Right atrium auricular region (tissue), 2 donors: ENCODE measurements at regions not wholly inside any gene's neighbourhood (a gene's known extent, or its start where the extent isn't known, plus 50 kb on each side); places are given as distances from the start of the nearest gene placed in this dataset.

ENCODE experiments used
- DNase-seq: peaks from one replicate; pipeline ENCODE4 v3.0.0-alpha.2; 2019; ENCODE audit warnings: low spot score
- H3K27ac ChIP-seq, 2 donors: fragments of 200-600 bp; sonication (generic); 1 replicate in 1 of 2; 2 replicates in 1 of 2; pipeline ENCODE4 v1.5.1; 2016 to 2019
- H3K27me3 ChIP-seq, 2 donors: fragments of 200-600 bp; sonication (generic); one replicate each; pipeline versions ENCODE4 v1.5.1 to v1.6.0; 2017 to 2019
- H3K36me3 ChIP-seq: fragments of 200-600 bp; sonication (generic); one replicate; pipeline ENCODE4 v1.5.1; 2016
- H3K4me1 ChIP-seq, 2 donors: fragments of 200-600 bp; sonication (generic); one replicate each; pipeline versions ENCODE4 v1.5.1 to v1.6.0; 2017 to 2019
- H3K4me3 ChIP-seq, 2 donors: fragments of 200-600 bp; sonication (generic); 1 replicate in 1 of 2; 2 replicates in 1 of 2; pipeline ENCODE4 v1.5.1; 2017 to 2019; ENCODE audit warnings: mild to moderate bottlenecking in 1 of 2, moderate library complexity in 1 of 2
- H3K9me3 ChIP-seq, 2 donors: fragments of 200-600 bp; sonication (generic); one replicate each; pipeline ENCODE4 v1.5.1; 2019
- TF ChIP-seq, protein P1 (sequence below), 2 donors: fragments of 200-600 bp; sonication (generic); IDR thresholded peaks; one replicate each; pipeline ENCODE4 v1.5.1; 2019; ENCODE audit warnings: antibody characterized with exemption in 2 of 2

DNA sequence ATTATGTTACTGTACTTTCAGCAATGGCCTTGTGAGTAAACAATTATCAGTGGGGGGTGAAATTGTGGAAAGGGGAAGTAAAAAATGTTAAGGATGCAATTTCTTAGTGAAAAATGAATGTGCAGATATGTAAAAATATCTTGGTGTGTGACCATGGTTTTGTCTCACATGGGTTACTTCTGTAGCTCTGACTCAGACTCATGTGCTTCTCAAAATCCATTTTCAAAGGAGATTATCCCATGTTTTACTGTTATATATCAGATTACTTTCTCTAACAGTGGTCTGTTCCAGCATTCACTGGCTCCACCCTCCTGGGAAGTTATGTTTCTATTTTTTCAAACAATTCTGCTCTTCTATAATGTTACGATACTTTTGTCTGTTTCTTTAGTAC lies 298.2 kb upstream of the COL3A1 start:
- no peaks in the 10 kb centered on the region for H3K27me3 ChIP-seq
- TF ChIP-seq, protein P1, sequence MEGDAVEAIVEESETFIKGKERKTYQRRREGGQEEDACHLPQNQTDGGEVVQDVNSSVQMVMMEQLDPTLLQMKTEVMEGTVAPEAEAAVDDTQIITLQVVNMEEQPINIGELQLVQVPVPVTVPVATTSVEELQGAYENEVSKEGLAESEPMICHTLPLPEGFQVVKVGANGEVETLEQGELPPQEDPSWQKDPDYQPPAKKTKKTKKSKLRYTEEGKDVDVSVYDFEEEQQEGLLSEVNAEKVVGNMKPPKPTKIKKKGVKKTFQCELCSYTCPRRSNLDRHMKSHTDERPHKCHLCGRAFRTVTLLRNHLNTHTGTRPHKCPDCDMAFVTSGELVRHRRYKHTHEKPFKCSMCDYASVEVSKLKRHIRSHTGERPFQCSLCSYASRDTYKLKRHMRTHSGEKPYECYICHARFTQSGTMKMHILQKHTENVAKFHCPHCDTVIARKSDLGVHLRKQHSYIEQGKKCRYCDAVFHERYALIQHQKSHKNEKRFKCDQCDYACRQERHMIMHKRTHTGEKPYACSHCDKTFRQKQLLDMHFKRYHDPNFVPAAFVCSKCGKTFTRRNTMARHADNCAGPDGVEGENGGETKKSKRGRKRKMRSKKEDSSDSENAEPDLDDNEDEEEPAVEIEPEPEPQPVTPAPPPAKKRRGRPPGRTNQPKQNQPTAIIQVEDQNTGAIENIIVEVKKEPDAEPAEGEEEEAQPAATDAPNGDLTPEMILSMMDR (IDR thresholded peaks at IDR 0.05), result no peak
- no peaks in the 10 kb centered on the region for H3K36me3 ChIP-seq
- no peak for DNase-seq
- no peaks in the 10 kb centered on the region for H3K4me1 ChIP-seq
- no peak overlapping the region for H3K4me3 ChIP-seq
- H3K27ac ChIP-seq, result no peak overlapping the region
- H3K9me3 ChIP-seq, result no peaks in the 10 kb centered on the region

DNA sequence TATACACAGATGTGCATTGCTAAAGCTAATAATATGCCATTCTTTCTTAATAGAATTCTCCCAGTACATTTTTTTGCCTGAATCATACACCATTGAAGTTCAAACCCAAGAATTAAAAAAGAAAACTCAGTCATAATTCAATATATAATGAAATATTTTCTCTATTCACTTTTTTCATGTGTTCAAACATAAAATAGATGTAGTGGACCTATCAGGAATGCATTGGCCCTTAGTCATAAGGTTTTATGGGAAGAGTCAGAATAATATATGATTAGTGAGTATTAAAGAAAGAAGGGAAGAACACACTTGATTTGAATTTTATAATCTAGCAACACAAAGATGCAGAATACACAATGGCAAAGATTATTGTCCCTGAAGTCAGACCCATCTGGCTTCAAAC lies 297.0 kb upstream of the COL3A1 start:
- no peaks in the 10 kb centered on the region for H3K9me3 ChIP-seq
- H3K27me3 ChIP-seq, result no peaks in the 10 kb centered on the region
- H3K4me3 ChIP-seq, result no peak overlapping the region
- no peaks in the 10 kb centered on the region for H3K36me3 ChIP-seq
- TF ChIP-seq, protein P1 (IDR thresholded peaks at IDR 0.05), result no peak
- no peak for DNase-seq
- no peak overlapping the region for H3K27ac ChIP-seq
- no peaks in the 10 kb centered on the region for H3K4me1 ChIP-seq

DNA sequence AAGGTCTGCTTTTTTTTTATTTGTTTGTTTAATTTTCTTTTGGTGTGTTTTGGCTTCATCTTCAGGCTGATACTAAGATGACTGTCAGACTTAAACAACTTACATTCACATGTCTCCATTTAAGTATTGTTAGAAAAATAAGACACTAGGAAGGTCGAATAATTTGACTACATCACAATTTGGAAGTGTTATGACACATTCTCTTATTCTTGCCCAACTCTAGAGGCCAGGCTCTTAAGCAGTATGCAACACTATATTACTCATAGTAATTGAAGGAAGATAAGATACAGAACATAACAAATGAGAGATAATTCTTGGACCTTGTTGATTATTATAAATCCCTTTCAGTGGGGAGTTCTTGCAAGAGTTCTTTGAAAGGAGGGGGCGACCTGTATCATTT lies 295.3 kb upstream of the COL3A1 start:
- TF ChIP-seq, protein P1 (IDR thresholded peaks at IDR 0.05), result no peak

DNA sequence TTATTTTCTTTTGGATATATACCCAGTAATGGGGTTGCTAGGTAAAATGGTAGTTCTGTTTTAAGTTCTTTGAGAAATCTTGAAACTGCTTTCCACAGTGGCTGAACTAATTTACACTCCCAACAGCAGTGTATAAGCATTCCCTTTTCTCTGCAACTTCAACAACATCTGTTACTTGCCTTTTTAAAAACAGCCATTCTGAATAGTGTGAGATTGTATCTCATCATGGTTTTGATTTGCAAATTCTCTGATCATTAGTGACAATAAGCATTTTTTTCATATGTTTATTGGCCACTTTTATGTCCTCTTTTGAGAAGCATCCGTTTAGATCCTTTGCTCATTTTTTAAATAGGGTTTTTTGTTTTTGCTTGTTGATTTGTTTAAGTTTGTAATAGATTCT lies 291.3 kb upstream of the COL3A1 start:
- H3K4me1 ChIP-seq, result no peaks in the 10 kb centered on the region
- H3K36me3 ChIP-seq, result no peaks in the 10 kb centered on the region
- TF ChIP-seq, protein P1 (IDR thresholded peaks at IDR 0.05), result no peak
- H3K27ac ChIP-seq, result no peak overlapping the region
- DNase-seq, result no peak
- H3K9me3 ChIP-seq, result peaks cover 0 to 8% of the 10 kb centered on the region in 2 donors
- H3K27me3 ChIP-seq, result no peaks in the 10 kb centered on the region
- H3K4me3 ChIP-seq, result no peak overlapping the region

More for the DNA sequence above, 295.3 kb upstream of the COL3A1 start:
- no peaks in the 10 kb centered on the region for H3K27me3 ChIP-seq
- H3K27ac ChIP-seq, result no peak overlapping the region
- H3K9me3 ChIP-seq, result peaks cover 0 to 5% of the 10 kb centered on the region in 2 donors
- no peaks in the 10 kb centered on the region for H3K36me3 ChIP-seq
- H3K4me3 ChIP-seq, result no peak overlapping the region
- no peak for DNase-seq
- no peaks in the 10 kb centered on the region for H3K4me1 ChIP-seq

DNA sequence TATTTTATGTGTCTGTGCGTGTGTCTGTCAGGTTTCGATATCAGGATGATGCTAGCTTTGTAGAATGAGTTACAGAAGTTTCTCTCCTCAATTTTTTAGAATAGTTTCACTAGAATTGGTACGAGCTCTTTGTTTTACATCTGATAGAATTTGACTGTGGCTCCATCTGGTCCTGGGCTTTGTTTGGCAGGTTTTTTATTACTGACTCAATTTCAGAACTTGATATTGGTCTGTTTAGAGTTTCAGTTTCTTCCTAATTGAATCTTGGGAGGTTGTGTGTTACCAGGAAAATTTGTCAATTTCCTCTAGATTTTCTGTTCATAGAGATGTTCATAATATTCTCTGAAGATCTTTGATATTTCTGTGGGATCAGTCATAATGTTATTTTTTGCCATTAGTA lies 289.4 kb upstream of the COL3A1 start:
- Histone ChIP-seq H3K36me3 (no peaks in the 10 kb centered on the region), H3K9me3 (peaks cover 0 to 18% of the 10 kb centered on the region in 2 donors), H3K27ac (no peak overlapping the region), H3K4me3 (no peak overlapping the region), H3K27me3 (no peaks in the 10 kb centered on the region), H3K4me1 (no peaks in the 10 kb centered on the region)
- TF ChIP-seq, protein P1 (IDR thresholded peaks at IDR 0.05), result no peak
- no peak for DNase-seq

DNA sequence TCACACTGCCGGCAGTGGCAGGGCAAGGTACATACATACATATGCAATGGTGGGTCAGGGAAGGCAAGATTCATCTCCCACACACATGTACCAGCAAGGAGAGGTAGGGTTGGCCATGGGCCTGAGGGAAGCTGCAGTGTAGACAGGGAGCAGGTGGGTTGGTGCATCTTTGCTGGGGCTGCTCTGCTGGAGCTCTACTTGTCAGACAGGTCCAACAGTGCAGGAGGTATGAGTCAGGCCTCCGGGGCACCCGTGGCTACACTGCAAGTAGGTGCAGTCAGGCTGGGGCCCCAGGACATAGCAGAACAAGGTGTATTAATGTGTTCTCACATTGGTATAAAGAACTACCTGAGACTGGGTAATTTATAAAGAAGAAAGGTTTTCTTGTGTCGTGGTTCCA lies 281.1 kb upstream of the COL3A1 start:
- TF ChIP-seq, protein P1 (IDR thresholded peaks at IDR 0.05), result no peak
- Histone ChIP-seq H3K9me3 (peaks cover 0 to 7% of the 10 kb centered on the region in 2 donors), H3K4me3 (no peak overlapping the region), H3K36me3 (no peaks in the 10 kb centered on the region), H3K4me1 (no peaks in the 10 kb centered on the region), H3K27ac (no peak overlapping the region), H3K27me3 (no peaks in the 10 kb centered on the region)
- no peak for DNase-seq
